HEK293 (cell line): ENCODE measurements at regions not wholly inside any gene's neighbourhood (a gene's known extent, or its start where the extent isn't known, plus 50 kb on each side); places are given as distances from the start of the nearest gene placed in this dataset.

Experiments used
- CTCF ChIA-PET: fragments of 350-600 bp; formaldehyde crosslinking; extraction: SDS; loops from one replicate; lab custom pipeline; 2021; ENCODE audit warnings: antibody characterized with exemption; lab: Yijun Ruan, JAX
- POLR2A ChIA-PET: fragments of 300-600 bp; formaldehyde crosslinking; extraction: SDS; loops from one replicate; lab custom pipeline; 2020; ENCODE audit warnings: antibody characterized with exemption, inconsistent platforms; lab: Yijun Ruan, JAX
- H3K27ac ChIP-seq: fragments of 200-500 bp; sonication (Bioruptor generic); 2 replicates; pipeline ENCODE4 v1.5.1; 2014; ENCODE audit warnings: low read depth, low read length, control low read depth, inconsistent platforms; ENCODE audit errors: extremely low read depth
- H3K36me3 ChIP-seq, 2 experiments: fragments of 200-500 bp in 1 of 2; sonication (Bioruptor generic) in 1 of 2; 1 replicate in 1 of 2; 2 replicates in 1 of 2; pipeline ENCODE4 v1.5.1; 2014 to 2017; ENCODE audit warnings: inconsistent platforms in 2 of 2, low read length in 2 of 2; ENCODE audit not compliant: control insufficient read depth in 2 of 2, insufficient read depth in 1 of 2
- H3K4me1 ChIP-seq: fragments of 200-500 bp; sonication (Bioruptor generic); 2 replicates; pipeline ENCODE4 v1.5.1; 2014; ENCODE audit warnings: mild to moderate bottlenecking, low read length, inconsistent platforms; ENCODE audit not compliant: control insufficient read depth, insufficient read depth
- H3K4me3 ChIP-seq: 2 replicates; pipeline ENCODE4 v1.5.1; 2011; ENCODE audit warnings: low read depth, mild to moderate bottlenecking, control low read depth, low read length, moderate library complexity
- H3K9me3 ChIP-seq: fragments of 200-500 bp; sonication (Bioruptor generic); 2 replicates; pipeline ENCODE4 v1.5.1; 2014; ENCODE audit warnings: low read depth, low read length, inconsistent platforms; ENCODE audit not compliant: control insufficient read depth, insufficient read depth
- FEZF1 ChIP-seq: fragments of 450-650 bp; formaldehyde crosslinking; IDR thresholded peaks from 2 replicates; pipeline ENCODE4 v1.5.1; 2016; ENCODE audit warnings: missing biosample characterization, missing genetic modification characterization
- HOXC10 ChIP-seq: sonication (generic); formaldehyde crosslinking; IDR thresholded peaks from 2 replicates; pipeline ENCODE4 v1.8.1; 2023; ENCODE audit warnings: mild to moderate bottlenecking, missing genetic modification reagents
- IKZF3 ChIP-seq: fragments of 450-650 bp; IDR thresholded peaks from 2 replicates; pipeline ENCODE4 v1.5.0; 2018; ENCODE audit warnings: missing biosample characterization, mild to moderate bottlenecking, missing genetic modification characterization, moderate library complexity
- PRDM1 ChIP-seq: fragments of 450-650 bp; formaldehyde crosslinking; IDR thresholded peaks from 2 replicates; pipeline ENCODE4; 2016; ENCODE audit warnings: missing biosample characterization, missing genetic modification characterization
- SP2 ChIP-seq: fragments of 450-650 bp; formaldehyde crosslinking; IDR thresholded peaks from 2 replicates; pipeline ENCODE4 v1.5.1; 2016; ENCODE audit warnings: missing biosample characterization, missing genetic modification characterization
- TSHZ1 ChIP-seq: fragments of 450-650 bp; formaldehyde crosslinking; IDR thresholded peaks from 2 replicates; pipeline ENCODE4 v1.5.1; 2016; ENCODE audit warnings: missing biosample characterization, missing genetic modification characterization, borderline replicate concordance
- YY2 ChIP-seq: fragments of 450-650 bp; formaldehyde crosslinking; IDR thresholded peaks from 2 replicates; pipeline ENCODE4 v1.5.1; 2016; ENCODE audit warnings: missing biosample characterization, missing genetic modification characterization
- ZBTB17 ChIP-seq: fragments of 450-650 bp; formaldehyde crosslinking; IDR thresholded peaks from 2 replicates; pipeline ENCODE4 v1.5.1; 2016; ENCODE audit warnings: missing biosample characterization, missing genetic modification characterization
- ZFHX2 ChIP-seq: fragments of 450-650 bp; formaldehyde crosslinking; conservative IDR thresholded peaks from 2 replicates; pipeline ENCODE4 v1.5.1; 2016; ENCODE audit warnings: missing biosample characterization, missing genetic modification characterization
- ZFP37 ChIP-seq: fragments of 450-650 bp; formaldehyde crosslinking; IDR thresholded peaks from 2 replicates; pipeline ENCODE4 v1.5.1; 2016; ENCODE audit warnings: missing biosample characterization, missing genetic modification characterization
- ZFP41 ChIP-seq: fragments of 450-650 bp; formaldehyde crosslinking; IDR thresholded peaks from 2 replicates; pipeline ENCODE4 v1.5.1; 2016; ENCODE audit warnings: missing biosample characterization, missing genetic modification characterization, borderline replicate concordance
- ZNF157 ChIP-seq: fragments of 450-650 bp; formaldehyde crosslinking; IDR thresholded peaks from 2 replicates; pipeline ENCODE4 v1.5.1; 2016; ENCODE audit warnings: missing biosample characterization, missing genetic modification characterization
- ZNF174 ChIP-seq: fragments of 450-650 bp; formaldehyde crosslinking; IDR thresholded peaks from 2 replicates; pipeline ENCODE4 v1.5.0; 2017; ENCODE audit warnings: missing biosample characterization, mild to moderate bottlenecking, missing genetic modification characterization
- ZNF184 ChIP-seq: fragments of 450-650 bp; IDR thresholded peaks from 2 replicates; pipeline ENCODE4 v1.5.1; 2018; ENCODE audit warnings: missing biosample characterization, mild to moderate bottlenecking, missing genetic modification characterization
- ZNF2 ChIP-seq: fragments of 450-650 bp; formaldehyde crosslinking; IDR thresholded peaks from 2 replicates; pipeline ENCODE4 v1.5.1; 2016; ENCODE audit warnings: missing biosample characterization, missing genetic modification characterization
- ZNF280D ChIP-seq: fragments of 450-650 bp; formaldehyde crosslinking; IDR thresholded peaks from 2 replicates; pipeline ENCODE4 v1.5.1; 2016; ENCODE audit warnings: missing biosample characterization, missing genetic modification characterization
- ZNF366 ChIP-seq: fragments of 450-650 bp; formaldehyde crosslinking; conservative IDR thresholded peaks from 2 replicates; pipeline ENCODE4 v1.5.1; 2016; ENCODE audit warnings: missing biosample characterization, missing genetic modification characterization
- ZNF549 ChIP-seq: fragments of 450-650 bp; IDR thresholded peaks from 2 replicates; pipeline ENCODE4 v1.5.1; 2018; ENCODE audit warnings: missing biosample characterization, missing genetic modification characterization, mild to moderate bottlenecking, inconsistent platforms, moderate library complexity
- ZNF555 ChIP-seq: fragments of 450-650 bp; formaldehyde crosslinking; conservative IDR thresholded peaks from 2 replicates; pipeline ENCODE4 v1.5.1; 2017; ENCODE audit warnings: missing biosample characterization, mild to moderate bottlenecking, missing genetic modification characterization, inconsistent platforms
- ZNF610 ChIP-seq: fragments of 450-650 bp; formaldehyde crosslinking; IDR thresholded peaks from 2 replicates; pipeline ENCODE4 v1.5.1; 2016; ENCODE audit warnings: missing biosample characterization, missing genetic modification characterization, borderline replicate concordance
- ZNF664 ChIP-seq: fragments of 450-650 bp; formaldehyde crosslinking; IDR thresholded peaks from 2 replicates; pipeline ENCODE4 v1.5.1; 2016; ENCODE audit warnings: missing biosample characterization, missing genetic modification characterization
- ZNF776 ChIP-seq: fragments of 450-650 bp; formaldehyde crosslinking; IDR thresholded peaks from 2 replicates; pipeline ENCODE4 v1.5.0; 2017; ENCODE audit warnings: missing biosample characterization, missing genetic modification characterization, borderline replicate concordance
- ZSCAN5A ChIP-seq: fragments of 450-650 bp; formaldehyde crosslinking; IDR thresholded peaks from 2 replicates; pipeline ENCODE4 v1.5.1; 2016; ENCODE audit warnings: missing biosample characterization, missing genetic modification characterization
- TF ChIP-seq, protein P1 (sequence below): fragments of 450-650 bp; formaldehyde crosslinking; IDR thresholded peaks from 2 replicates; pipeline ENCODE4 v1.5.1; 2016; ENCODE audit warnings: missing biosample characterization, missing genetic modification characterization
- TF ChIP-seq, protein P2 (sequence below): IDR thresholded peaks from 2 replicates; pipeline ENCODE4 v1.6.1; 2011; ENCODE audit warnings: mild to moderate bottlenecking, low read depth, low read length, borderline replicate concordance

GRCh38 chr16:86335266-86336172, 174.8 kb upstream of the FOXF1 start (continued):
- TF ChIP-seq, protein P1, sequence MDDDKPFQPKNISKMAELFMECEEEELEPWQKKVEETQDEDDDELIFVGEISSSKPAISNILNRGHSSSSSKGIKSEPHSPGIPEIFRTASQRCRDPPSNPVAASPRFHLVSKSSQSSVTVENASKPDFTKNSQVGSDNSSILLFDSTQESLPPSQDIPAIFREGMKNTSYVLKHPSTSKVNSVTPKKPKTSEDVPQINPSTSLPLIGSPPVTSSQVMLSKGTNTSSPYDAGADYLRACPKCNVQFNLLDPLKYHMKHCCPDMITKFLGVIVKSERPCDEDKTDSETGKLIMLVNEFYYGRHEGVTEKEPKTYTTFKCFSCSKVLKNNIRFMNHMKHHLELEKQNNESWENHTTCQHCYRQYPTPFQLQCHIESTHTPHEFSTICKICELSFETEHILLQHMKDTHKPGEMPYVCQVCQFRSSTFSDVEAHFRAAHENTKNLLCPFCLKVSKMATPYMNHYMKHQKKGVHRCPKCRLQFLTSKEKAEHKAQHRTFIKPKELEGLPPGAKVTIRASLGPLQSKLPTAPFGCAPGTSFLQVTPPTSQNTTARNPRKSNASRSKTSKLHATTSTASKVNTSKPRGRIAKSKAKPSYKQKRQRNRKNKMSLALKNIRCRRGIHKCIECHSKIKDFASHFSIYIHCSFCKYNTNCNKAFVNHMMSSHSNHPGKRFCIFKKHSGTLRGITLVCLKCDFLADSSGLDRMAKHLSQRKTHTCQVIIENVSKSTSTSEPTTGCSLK (tag by site-specific recombination): no peak
- no peak for TF ChIP-seq FEZF1 (tag by site-specific recombination)
- no peak for TF ChIP-seq ZNF366 (tag by site-specific recombination)
- TF ChIP-seq ZNF549: no peak
- no peak for TF ChIP-seq PRDM1 (tag by site-specific recombination)
- no peak for TF ChIP-seq IKZF3 (tag by site-specific recombination)
- no peak for TF ChIP-seq ZFP37 (tag by site-specific recombination)
- no peak for TF ChIP-seq ZFP41
- TF ChIP-seq ZNF555 (tag by site-specific recombination): no peak
- no peak for TF ChIP-seq TSHZ1 (tag by site-specific recombination)
- TF ChIP-seq ZNF664 (tag by site-specific recombination): no peak

- CTCF ChIA-PET: interaction anchor here (0.6 to 1.2 kb wide), 4 partner anchors 11 to 180 kb away, joined by 3 to 11 read pairs (median 5); no protein-coding TSS in a partner anchor
- POLR2A ChIA-PET: no interaction called here
- Histone ChIP-seq H3K27ac (no peak overlapping the region), H3K36me3 (no peaks in the 10 kb centered on the region), H3K9me3 (no peaks in the 10 kb centered on the region), H3K4me3 (no peak overlapping the region), H3K4me1 (peaks cover 3% of the 10 kb centered on the region; the same call in 1 of the 2 replicates)
- TF ChIP-seq ZNF2 (tag by site-specific recombination) (no peak), SP2 (tag by site-specific recombination) (no peak), HOXC10 (CRISPR knock-in tag) (no peak), ZFP41 (no peak), ZNF174 (tag by site-specific recombination) (no peak), YY2 (no peak), ZNF184 (tag by site-specific recombination) (no peak), ZBTB17 (no peak), ZNF610 (tag by site-specific recombination) (no peak), ZFHX2 (tag by site-specific recombination) (no peak), ZSCAN5A (tag by site-specific recombination) (no peak), ZNF366 (tag by site-specific recombination) (no peak), ZNF280D (tag by site-specific recombination) (no peak), ZNF157 (tag by site-specific recombination) (no peak), ZNF776 (tag by site-specific recombination) (no peak)
- TF ChIP-seq, protein P2, sequence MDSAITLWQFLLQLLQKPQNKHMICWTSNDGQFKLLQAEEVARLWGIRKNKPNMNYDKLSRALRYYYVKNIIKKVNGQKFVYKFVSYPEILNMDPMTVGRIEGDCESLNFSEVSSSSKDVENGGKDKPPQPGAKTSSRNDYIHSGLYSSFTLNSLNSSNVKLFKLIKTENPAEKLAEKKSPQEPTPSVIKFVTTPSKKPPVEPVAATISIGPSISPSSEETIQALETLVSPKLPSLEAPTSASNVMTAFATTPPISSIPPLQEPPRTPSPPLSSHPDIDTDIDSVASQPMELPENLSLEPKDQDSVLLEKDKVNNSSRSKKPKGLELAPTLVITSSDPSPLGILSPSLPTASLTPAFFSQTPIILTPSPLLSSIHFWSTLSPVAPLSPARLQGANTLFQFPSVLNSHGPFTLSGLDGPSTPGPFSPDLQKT: no peak
Observed at GRCh38 chr16:86337138-86337537, 173.2 kb upstream of the FOXF1 start.
